ENCODE measurements at regions not wholly inside any gene's neighbourhood (a gene's known extent, or its start where the extent isn't known, plus 50 kb on each side); places are given as distances from the start of the nearest gene placed in this dataset.

DNA sequence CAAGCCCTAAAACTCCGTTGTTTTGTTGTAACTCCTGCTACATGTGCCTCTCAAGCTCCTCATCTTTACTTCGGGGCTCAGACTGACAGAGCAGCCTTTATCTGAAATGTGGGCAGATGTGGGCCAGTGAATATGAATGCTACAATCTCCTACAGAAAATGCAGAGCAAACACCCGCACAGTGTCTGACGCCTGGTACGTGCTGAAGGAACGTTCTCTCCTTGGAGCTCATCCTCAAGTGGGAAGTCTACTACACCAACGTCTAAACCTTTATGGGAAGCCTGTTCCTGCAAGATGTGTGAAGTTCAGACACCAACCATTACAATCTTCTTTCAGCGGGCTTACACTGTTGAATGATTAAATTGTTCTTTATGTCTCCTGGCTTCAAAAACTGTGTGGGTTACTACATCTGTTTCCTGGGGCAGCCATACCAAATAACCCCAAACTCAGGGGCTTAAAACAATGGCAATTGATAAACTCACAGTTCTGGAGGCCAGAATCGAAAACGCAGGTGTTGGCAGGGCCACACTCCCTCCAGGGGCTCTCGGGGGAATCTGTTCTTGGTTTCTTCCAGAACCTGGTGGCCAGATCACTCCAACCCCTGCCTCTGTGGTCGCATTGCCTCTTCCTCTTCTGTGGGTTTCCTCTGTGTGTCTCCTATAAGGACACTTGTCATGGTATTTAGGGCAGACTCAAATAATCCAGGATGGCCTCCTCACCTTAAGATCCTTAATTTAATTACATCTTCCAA lies 179.7 kb upstream of the PLXNC1 start:
- TF ChIP-seq, protein P1, sequence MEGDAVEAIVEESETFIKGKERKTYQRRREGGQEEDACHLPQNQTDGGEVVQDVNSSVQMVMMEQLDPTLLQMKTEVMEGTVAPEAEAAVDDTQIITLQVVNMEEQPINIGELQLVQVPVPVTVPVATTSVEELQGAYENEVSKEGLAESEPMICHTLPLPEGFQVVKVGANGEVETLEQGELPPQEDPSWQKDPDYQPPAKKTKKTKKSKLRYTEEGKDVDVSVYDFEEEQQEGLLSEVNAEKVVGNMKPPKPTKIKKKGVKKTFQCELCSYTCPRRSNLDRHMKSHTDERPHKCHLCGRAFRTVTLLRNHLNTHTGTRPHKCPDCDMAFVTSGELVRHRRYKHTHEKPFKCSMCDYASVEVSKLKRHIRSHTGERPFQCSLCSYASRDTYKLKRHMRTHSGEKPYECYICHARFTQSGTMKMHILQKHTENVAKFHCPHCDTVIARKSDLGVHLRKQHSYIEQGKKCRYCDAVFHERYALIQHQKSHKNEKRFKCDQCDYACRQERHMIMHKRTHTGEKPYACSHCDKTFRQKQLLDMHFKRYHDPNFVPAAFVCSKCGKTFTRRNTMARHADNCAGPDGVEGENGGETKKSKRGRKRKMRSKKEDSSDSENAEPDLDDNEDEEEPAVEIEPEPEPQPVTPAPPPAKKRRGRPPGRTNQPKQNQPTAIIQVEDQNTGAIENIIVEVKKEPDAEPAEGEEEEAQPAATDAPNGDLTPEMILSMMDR (conservative IDR thresholded peaks at IDR 0.05; ENCODE audit: low read depth in 2 of 2), result no peak
- no peak for TF ChIP-seq POLR2AphosphoS5 (IDR thresholded peaks at IDR 0.05; ENCODE audit: low read depth)
- TF ChIP-seq, protein P2, sequence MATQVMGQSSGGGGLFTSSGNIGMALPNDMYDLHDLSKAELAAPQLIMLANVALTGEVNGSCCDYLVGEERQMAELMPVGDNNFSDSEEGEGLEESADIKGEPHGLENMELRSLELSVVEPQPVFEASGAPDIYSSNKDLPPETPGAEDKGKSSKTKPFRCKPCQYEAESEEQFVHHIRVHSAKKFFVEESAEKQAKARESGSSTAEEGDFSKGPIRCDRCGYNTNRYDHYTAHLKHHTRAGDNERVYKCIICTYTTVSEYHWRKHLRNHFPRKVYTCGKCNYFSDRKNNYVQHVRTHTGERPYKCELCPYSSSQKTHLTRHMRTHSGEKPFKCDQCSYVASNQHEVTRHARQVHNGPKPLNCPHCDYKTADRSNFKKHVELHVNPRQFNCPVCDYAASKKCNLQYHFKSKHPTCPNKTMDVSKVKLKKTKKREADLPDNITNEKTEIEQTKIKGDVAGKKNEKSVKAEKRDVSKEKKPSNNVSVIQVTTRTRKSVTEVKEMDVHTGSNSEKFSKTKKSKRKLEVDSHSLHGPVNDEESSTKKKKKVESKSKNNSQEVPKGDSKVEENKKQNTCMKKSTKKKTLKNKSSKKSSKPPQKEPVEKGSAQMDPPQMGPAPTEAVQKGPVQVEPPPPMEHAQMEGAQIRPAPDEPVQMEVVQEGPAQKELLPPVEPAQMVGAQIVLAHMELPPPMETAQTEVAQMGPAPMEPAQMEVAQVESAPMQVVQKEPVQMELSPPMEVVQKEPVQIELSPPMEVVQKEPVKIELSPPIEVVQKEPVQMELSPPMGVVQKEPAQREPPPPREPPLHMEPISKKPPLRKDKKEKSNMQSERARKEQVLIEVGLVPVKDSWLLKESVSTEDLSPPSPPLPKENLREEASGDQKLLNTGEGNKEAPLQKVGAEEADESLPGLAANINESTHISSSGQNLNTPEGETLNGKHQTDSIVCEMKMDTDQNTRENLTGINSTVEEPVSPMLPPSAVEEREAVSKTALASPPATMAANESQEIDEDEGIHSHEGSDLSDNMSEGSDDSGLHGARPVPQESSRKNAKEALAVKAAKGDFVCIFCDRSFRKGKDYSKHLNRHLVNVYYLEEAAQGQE (IDR thresholded peaks at IDR 0.05; ENCODE audit: unreplicated experiment), result no peak
- TF ChIP-seq EZH2phosphoT487 (IDR thresholded peaks at IDR 0.05; ENCODE audit: unreplicated experiment), result no peak

Measured in GM23338 (cell line).